ENCODE measurements at regions not wholly inside any gene's neighbourhood (a gene's known extent, or its start where the extent isn't known, plus 50 kb on each side); places are given as distances from the start of the nearest gene placed in this dataset.

- DNase-seq (ENCODE audit: low read depth, low spot score) = no peak
These were observed 333.3 kb upstream of the ACVR2A start for GRCh38 chr2:147511491-147511948.

DNA sequence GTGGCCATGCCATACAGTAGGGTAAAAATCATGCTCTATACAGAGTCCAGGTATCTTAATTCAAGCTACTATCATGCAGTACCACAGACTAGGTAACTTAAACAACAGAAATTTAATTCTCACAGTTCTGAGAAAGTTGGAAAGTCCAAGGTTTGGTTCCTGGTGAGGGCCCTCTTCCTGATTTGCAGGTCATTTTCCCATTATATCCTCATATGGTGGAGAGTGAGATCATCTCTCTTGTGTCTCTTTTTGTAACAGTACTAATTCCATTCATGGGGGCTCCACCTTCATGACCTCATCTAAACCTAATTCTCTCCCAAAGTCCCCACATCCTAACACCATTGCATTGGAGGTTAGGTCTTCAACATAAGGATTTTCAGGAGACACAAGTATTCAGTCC is 335.0 kb upstream of the ACVR2A start:
- DNase-seq (ENCODE audit: low read depth, low spot score) = no peak

DNA sequence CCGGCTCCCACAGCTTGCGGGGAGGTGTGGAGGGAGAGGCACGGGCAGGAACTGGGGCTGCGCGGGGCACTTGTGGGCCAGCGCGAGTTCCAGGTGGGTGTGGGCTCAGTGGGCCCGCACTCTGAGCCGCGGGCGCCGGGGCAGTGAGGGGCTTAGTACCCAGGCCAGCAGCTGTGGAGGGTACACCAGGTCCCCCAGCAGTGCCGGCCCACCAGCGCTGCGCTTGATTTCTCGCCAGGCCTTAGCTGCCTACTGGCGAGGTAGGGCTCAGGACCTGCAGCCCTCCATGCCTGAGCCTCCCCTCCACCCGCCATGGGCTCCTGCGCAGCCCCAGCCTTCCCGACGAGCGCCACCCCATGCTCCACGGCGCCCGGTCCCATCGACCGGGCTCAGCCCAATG is 337.9 kb upstream of the ACVR2A start:
- no peak for DNase-seq (ENCODE audit: low read depth, low spot score)

DNA sequence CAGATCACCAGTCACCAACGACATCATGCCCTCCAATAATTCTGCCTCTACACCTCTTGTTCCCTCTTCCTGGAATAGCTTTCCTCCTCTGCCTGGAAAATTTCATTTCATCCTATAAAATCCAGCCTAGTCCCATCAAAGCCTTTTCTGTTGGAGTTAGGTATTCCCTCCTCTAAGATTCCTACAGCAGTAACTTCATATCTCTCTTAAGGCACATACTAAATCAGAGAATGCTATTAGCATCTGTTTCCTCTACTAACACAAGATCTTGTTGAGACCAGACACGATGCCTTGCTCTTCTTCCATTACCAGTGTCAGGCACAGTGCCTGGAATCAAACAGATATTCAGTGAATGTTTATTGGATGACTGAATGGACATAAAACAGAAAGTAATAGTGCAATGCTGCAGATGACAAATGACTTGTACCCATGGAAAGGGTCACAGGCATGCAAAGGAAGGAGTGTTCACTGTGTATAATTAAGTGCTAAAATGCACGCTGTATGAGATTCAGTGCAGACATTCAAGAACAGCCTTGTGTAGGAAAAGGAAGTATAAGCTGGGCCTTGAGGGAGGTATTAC is 342.0 kb upstream of the ACVR2A start:
- no peak for DNase-seq (ENCODE audit: low read depth, low spot score)

DNA sequence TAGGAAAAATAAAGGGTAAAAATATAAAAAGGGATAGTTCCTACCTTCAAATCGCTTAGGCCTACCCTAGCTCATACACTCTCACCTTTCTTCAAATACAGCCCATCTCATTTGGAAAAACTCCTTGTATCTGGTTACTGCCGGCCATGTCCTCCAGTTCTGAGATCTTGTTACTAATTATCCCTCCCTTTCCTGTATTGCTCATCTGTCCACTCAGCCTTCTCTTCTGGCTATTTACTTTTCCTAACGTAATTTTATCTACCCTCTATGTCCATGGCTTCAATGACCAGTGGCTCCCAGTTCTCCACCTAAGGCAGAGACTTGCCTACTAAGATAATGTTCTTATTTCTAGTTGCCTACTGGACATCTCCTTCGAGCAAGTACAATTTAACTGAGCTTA is 342.9 kb upstream of the ACVR2A start:
- no peak for DNase-seq (ENCODE audit: low read depth, low spot score)

- no peak for DNase-seq (ENCODE audit: low read depth, low spot score)
These were observed 343.9 kb upstream of the ACVR2A start for GRCh38 chr2:147500819-147501395.

DNA sequence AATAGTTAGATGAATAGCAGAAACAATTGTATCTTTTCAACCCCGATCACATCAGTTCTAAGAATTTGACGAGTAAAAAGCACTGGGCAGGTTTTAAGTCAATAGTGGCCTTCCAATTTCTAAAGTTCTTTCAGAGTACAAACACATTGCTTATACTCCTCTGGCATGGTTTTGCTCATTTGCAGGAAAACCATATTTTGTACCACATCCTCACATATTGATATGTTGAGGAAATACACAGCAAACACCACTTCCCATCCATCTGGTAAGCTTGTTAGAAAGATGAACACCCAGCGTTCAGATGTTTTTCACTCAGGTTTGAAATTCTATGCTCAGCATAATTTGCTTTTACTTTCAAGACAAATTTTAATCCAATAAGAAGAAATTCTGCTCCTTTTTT is 344.6 kb upstream of the ACVR2A start:
- no peak for DNase-seq (ENCODE audit: low read depth, low spot score)

DNA sequence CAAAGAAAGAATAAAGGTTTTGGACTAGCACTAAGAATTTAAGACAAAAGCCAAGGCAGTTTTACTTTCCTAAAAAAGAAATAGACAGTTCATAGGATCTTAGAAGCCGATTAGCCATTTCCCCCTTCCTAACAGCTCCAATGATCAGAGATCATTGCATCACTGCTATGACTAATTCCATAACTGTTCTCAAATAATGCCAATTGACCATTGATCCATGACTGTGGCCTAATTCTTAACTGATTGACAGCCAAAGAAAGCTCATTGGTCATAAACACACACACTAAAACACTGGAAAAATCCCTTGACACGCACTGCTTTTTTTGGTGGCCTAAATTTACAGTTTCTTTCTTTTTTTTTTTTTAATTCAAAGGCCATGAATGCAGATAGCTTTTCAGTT is 345.0 kb upstream of the ACVR2A start:
- no peak for DNase-seq (ENCODE audit: low read depth, low spot score)

DNA sequence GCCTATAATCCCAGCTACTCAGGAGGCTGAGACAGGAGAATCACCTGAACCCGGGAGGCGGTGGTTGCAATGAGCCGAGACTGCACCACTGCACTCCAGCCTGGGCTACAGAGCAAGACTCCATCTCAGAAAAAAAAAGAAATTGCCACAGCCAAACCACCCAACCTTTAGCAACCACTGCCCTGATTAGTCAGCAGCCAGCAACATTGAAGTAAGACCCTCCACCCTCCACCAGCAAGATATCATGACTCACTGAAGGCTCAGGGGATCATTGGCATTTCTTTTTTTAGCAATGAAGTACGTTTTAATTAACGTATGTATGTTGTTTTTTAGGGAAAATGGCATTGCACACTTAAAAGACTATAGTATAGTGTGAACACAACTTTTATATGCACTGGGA is 349.1 kb upstream of the ACVR2A start:
- DNase-seq (ENCODE audit: low read depth, low spot score) = no peak

DNA sequence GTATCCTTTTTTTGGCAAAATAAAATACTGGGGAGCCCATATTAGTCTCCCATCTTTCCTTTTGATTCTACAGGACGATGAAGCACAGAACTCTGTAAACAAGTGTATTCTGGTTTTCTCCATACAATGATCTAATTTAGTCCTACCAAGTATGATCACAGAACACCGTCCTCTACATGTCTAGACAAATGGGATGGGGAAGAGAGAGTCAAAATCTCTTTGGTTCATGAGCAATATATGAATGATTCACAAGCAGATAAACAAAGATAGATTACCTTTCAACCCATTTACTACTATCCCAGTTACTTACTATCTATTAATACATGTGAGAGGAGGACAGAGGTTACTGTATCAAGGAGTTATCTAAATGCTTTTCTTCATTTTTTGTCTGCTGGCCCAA is 352.4 kb upstream of the ACVR2A start:
- no peak for DNase-seq (ENCODE audit: low read depth, low spot score)

DNA sequence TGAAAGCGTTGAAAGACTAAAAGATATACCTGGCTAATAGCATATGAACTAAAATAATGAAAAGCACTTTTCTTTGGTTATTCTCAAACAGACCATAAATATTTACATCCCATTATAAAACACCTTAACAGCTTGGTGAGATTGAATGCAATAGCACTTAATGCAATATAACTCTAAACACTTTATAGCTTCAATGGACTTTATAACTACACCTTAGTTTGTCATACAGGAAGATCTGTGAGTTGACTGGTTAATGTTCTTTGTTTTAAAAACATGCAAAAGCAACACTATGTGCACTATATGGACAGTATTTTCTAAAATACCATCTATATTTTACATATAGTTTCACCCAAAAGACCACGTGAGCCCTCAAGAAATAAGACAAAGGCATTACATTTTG is 353.3 kb upstream of the ACVR2A start:
- no peak for DNase-seq (ENCODE audit: low read depth, low spot score)

- no peak for DNase-seq (ENCODE audit: low read depth, low spot score)
These were observed 354.2 kb upstream of the ACVR2A start for GRCh38 chr2:147490401-147491261.

DNA sequence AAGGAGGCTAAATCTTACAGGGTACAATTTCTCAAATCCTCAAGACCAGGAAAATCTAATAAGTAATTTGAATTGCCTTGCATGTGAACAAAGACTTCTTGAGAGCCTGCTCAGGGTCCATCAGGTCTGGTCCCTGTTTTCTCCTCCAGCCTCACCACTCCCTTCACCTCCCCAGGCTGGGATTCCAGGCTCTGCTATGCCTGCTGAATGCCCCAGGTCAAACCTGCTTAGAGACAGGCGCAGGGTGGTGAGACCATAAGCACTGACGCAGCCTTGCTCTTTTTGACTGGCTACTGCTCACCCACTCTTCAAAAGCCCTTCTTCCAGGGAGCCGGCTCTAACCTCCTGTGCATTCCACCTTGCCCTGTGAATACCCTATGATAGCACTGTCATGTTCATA is 356.4 kb upstream of the ACVR2A start:
- DNase-seq (ENCODE audit: low read depth, low spot score) = no peak

DNA sequence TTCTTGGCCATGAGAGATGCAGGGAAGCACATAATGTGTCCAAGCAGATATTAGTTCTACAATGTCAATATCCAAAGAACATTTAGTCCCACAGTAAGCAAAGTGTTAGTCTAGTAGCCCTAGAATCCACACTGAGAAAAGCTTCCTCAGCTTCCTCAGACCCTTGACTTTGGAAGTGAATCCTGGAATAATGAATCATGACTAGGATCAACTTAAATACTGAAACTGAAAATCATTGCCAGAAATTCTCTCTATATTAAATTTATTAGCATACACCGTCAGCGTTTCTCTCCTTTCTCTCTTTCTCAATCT is 356.9 kb upstream of the ACVR2A start:
- DNase-seq (ENCODE audit: low read depth, low spot score) = no peak

GRCh38 chr2:147487286-147487977 is 357.4 kb upstream of the ACVR2A start:
- DNase-seq (ENCODE audit: low read depth, low spot score) = no peak

DNA sequence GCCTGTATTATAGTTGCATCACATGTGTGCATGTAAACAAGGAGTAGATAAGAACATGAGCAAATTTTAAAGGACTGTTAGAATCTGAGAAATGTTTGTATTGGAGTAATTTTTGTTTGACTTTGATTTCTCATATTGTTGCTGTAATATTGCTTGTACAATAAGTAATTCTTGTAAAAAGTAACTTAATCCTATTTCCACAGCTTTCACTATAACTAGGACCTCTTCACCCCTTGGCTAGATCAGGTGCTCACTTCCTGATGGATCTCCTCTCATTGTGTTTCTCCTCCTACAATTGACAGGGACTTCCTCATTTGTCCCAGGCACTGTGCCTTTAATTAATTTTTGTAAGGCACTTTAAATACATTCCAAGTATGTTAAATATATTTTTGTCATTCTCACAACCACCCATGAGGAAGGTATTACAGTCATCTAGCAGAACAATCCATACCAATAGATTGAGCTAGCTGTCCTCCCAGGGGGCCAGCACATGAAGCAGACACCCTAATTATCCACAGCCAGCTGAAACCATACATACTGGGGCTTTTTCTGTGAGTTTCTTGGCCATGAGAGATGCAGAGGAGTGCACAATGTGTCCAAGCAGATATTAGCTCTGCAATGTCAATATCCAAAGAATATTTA is 359.5 kb upstream of the ACVR2A start:
- DNase-seq (ENCODE audit: low read depth, low spot score) = no peak

GRCh38 chr2:147483911-147484310 is 360.9 kb upstream of the ACVR2A start:
- DNase-seq (ENCODE audit: low read depth, low spot score) = no peak

DNA sequence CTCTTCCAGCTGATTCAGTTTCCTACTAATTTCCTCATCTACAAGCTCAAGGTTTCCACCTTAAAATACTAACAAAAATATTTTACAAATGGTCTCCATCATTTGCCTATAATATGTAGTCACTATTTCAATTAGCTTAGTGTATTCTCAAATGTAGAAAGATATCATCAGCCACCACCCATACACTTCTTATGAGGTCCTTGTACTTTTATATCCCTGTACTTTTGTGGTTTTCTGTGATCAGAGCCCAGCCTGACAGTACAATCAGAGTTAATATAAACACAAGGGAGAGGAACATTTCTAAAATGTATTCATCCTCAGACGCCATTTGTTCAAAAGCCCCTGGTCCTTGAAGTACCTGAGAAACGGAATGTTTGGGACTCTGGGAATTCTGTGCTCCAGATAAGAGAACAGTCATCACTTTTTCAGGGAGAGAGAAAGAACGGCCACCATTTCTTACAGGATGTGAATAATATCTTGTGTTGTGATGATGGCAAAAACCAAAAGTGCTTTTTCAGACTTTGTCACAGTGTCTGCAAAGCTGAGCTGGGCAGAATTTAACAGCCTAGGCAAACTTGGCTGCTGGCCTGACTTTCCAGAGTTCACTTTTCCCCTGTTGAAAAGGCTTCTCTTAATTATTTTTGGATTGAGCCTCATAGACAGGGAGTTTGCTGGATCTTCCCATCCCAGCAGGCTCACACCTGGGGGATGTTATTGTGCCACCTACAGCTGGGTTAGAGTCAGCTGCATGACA is 361.7 kb upstream of the ACVR2A start:
- no peak for DNase-seq (ENCODE audit: low read depth, low spot score)

DNA sequence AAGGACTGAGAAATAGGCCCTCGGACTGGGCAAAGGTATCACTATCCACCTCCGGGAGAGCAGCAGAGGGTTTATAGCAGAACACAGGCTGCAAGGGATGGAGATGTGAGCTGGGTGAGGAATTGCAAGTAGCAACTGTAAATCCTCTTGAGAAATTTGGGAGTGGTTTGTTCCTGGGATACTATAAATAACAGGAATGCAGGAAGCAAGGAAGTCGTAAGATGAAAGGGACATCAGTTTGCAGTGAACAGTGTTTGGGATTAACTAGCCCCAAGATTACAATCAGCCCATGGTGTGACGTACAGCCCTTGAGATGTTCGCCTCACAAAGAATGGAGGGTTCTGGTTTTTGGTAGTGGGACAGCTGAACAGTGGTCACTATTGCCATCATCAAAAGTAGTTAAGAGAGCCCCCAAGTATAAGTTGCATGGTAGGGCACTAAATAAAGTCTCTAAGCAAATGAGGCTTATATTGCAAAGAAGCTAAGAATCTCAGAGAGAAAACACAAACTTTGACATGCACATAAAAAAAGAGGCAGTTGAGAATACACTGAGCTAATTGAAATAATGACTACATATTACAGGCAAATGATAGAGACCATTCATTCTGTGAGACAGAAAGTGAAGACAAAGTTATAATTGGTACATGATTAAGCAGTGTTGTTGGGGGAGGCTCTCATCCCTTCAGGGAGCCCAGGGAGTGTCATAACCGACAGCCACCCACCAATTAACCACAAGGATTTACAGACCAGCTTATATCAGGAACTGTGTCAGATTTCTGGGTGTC is 362.5 kb upstream of the ACVR2A start:
- no peak for DNase-seq (ENCODE audit: low read depth, low spot score)

- DNase-seq (ENCODE audit: low read depth, low spot score) = no peak
These were observed 365.5 kb upstream of the ACVR2A start for GRCh38 chr2:147479358-147479757.
